T-helper 1 cell treated with Interleukin-12 subunit alpha and Interleukin-12 subunit beta and Interleukin-4 antibody, amounts not matched to agents 30 μg/mL and 1 μg/mL, for 36 hours (primary cell): ENCODE measurements at regions not wholly inside any gene's neighbourhood (a gene's known extent, or its start where the extent isn't known, plus 50 kb on each side); places are given as distances from the start of the nearest gene placed in this dataset.

Experiments used
- H3K27ac Mint-ChIP-seq: one replicate; pipeline ENCODE4 v1.8.0; 2021; ENCODE audit warnings: mild to moderate bottlenecking, mixed read lengths
- H3K27me3 Mint-ChIP-seq: one replicate; pipeline ENCODE4 v1.8.0; 2021; ENCODE audit warnings: low read depth, mixed read lengths
- H3K36me3 Mint-ChIP-seq: one replicate; pipeline ENCODE4 v1.8.0; 2021; ENCODE audit warnings: low read depth, mixed read lengths
- H3K4me1 Mint-ChIP-seq: one replicate; pipeline ENCODE4 v1.8.0; 2021; ENCODE audit warnings: low read depth, mixed read lengths
- H3K4me3 Mint-ChIP-seq: one replicate; pipeline ENCODE4 v1.8.0; 2021; ENCODE audit warnings: mild to moderate bottlenecking, moderate library complexity, mixed read lengths
- H3K9me3 Mint-ChIP-seq: one replicate; pipeline ENCODE4 v1.8.0; 2021; ENCODE audit warnings: mixed read lengths

GRCh38 chr18:78809845-78810244, 169.8 kb upstream of the SALL3 start:
- H3K4me3 Mint-ChIP-seq, result no peak overlapping the region
- no peaks in the 10 kb centered on the region for H3K27me3 Mint-ChIP-seq
- H3K4me1 Mint-ChIP-seq, result no peaks in the 10 kb centered on the region
- no peaks in the 10 kb centered on the region for H3K36me3 Mint-ChIP-seq
- H3K27ac Mint-ChIP-seq, result no peak overlapping the region
- H3K9me3 Mint-ChIP-seq, result peaks cover 8% of the 10 kb centered on the region

GRCh38 chr18:78810706-78811105, 168.9 kb upstream of the SALL3 start:
- H3K4me3 Mint-ChIP-seq, result no peak overlapping the region
- H3K9me3 Mint-ChIP-seq, result peaks cover 8% of the 10 kb centered on the region
- H3K36me3 Mint-ChIP-seq, result no peaks in the 10 kb centered on the region
- no peaks in the 10 kb centered on the region for H3K4me1 Mint-ChIP-seq
- no peaks in the 10 kb centered on the region for H3K27me3 Mint-ChIP-seq
- no peak overlapping the region for H3K27ac Mint-ChIP-seq

GRCh38 chr18:78812067-78812466, 167.6 kb upstream of the SALL3 start:
- H3K4me1 Mint-ChIP-seq, result no peaks in the 10 kb centered on the region
- H3K36me3 Mint-ChIP-seq, result no peaks in the 10 kb centered on the region
- H3K27ac Mint-ChIP-seq, result no peak overlapping the region
- H3K4me3 Mint-ChIP-seq, result no peak overlapping the region
- no peaks in the 10 kb centered on the region for H3K27me3 Mint-ChIP-seq
- H3K9me3 Mint-ChIP-seq, result peaks cover 8% of the 10 kb centered on the region

- Mint-ChIP-seq H3K4me3 (no peak overlapping the region), H3K27ac (no peak overlapping the region), H3K36me3 (no peaks in the 10 kb centered on the region), H3K27me3 (no peaks in the 10 kb centered on the region), H3K9me3 (peaks cover 8% of the 10 kb centered on the region), H3K4me1 (no peaks in the 10 kb centered on the region)
These were observed 166.5 kb upstream of the SALL3 start for GRCh38 chr18:78813156-78813555.

GRCh38 chr18:78813936-78814710, 165.5 kb upstream of the SALL3 start:
- H3K4me1 Mint-ChIP-seq, result no peaks in the 10 kb centered on the region
- no peaks in the 10 kb centered on the region for H3K27me3 Mint-ChIP-seq
- peaks cover 8% of the 10 kb centered on the region for H3K9me3 Mint-ChIP-seq
- no peaks in the 10 kb centered on the region for H3K36me3 Mint-ChIP-seq
- no peak overlapping the region for H3K27ac Mint-ChIP-seq
- no peak overlapping the region for H3K4me3 Mint-ChIP-seq

- no peaks in the 10 kb centered on the region for H3K27me3 Mint-ChIP-seq
- no peaks in the 10 kb centered on the region for H3K36me3 Mint-ChIP-seq
- no peak overlapping the region for H3K4me3 Mint-ChIP-seq
- peaks cover 4% of the 10 kb centered on the region for H3K9me3 Mint-ChIP-seq
- H3K4me1 Mint-ChIP-seq, result no peaks in the 10 kb centered on the region
- no peak overlapping the region for H3K27ac Mint-ChIP-seq
These were observed 164.9 kb upstream of the SALL3 start for GRCh38 chr18:78814766-78815165.

- Mint-ChIP-seq H3K36me3 (no peaks in the 10 kb centered on the region), H3K9me3 (no peaks in the 10 kb centered on the region), H3K27me3 (no peaks in the 10 kb centered on the region), H3K4me3 (no peak overlapping the region), H3K27ac (no peak overlapping the region), H3K4me1 (no peaks in the 10 kb centered on the region)
These were observed 163.5 kb upstream of the SALL3 start for GRCh38 chr18:78816114-78816513.

GRCh38 chr18:78816916-78817315, 162.7 kb upstream of the SALL3 start:
- Mint-ChIP-seq H3K27me3 (no peaks in the 10 kb centered on the region), H3K4me3 (no peak overlapping the region), H3K4me1 (no peaks in the 10 kb centered on the region), H3K27ac (no peak overlapping the region), H3K9me3 (no peaks in the 10 kb centered on the region), H3K36me3 (no peaks in the 10 kb centered on the region)

GRCh38 chr18:78818495-78818894, 161.1 kb upstream of the SALL3 start:
- H3K4me3 Mint-ChIP-seq, result no peak overlapping the region
- H3K36me3 Mint-ChIP-seq, result no peaks in the 10 kb centered on the region
- no peaks in the 10 kb centered on the region for H3K9me3 Mint-ChIP-seq
- H3K27ac Mint-ChIP-seq, result no peak overlapping the region
- no peaks in the 10 kb centered on the region for H3K27me3 Mint-ChIP-seq
- no peaks in the 10 kb centered on the region for H3K4me1 Mint-ChIP-seq

- H3K4me1 Mint-ChIP-seq, result no peaks in the 10 kb centered on the region
- no peaks in the 10 kb centered on the region for H3K36me3 Mint-ChIP-seq
- H3K27ac Mint-ChIP-seq, result no peak overlapping the region
- no peak overlapping the region for H3K4me3 Mint-ChIP-seq
- no peaks in the 10 kb centered on the region for H3K27me3 Mint-ChIP-seq
- no peaks in the 10 kb centered on the region for H3K9me3 Mint-ChIP-seq
These were observed 160.7 kb upstream of the SALL3 start for GRCh38 chr18:78818961-78819360.

GRCh38 chr18:78820161-78820834, 159.3 kb upstream of the SALL3 start:
- Mint-ChIP-seq H3K4me3 (no peak overlapping the region), H3K27me3 (no peaks in the 10 kb centered on the region), H3K4me1 (no peaks in the 10 kb centered on the region), H3K27ac (no peak overlapping the region), H3K9me3 (no peaks in the 10 kb centered on the region), H3K36me3 (no peaks in the 10 kb centered on the region)

- no peak overlapping the region for H3K27ac Mint-ChIP-seq
- H3K36me3 Mint-ChIP-seq, result no peaks in the 10 kb centered on the region
- H3K4me3 Mint-ChIP-seq, result no peak overlapping the region
- no peaks in the 10 kb centered on the region for H3K4me1 Mint-ChIP-seq
- H3K27me3 Mint-ChIP-seq, result no peaks in the 10 kb centered on the region
- no peaks in the 10 kb centered on the region for H3K9me3 Mint-ChIP-seq
These were observed 158.2 kb upstream of the SALL3 start for GRCh38 chr18:78821396-78821795.

GRCh38 chr18:78822171-78822948, 157.3 kb upstream of the SALL3 start:
- Mint-ChIP-seq H3K27me3 (no peaks in the 10 kb centered on the region), H3K4me1 (no peaks in the 10 kb centered on the region), H3K27ac (no peak overlapping the region), H3K9me3 (no peaks in the 10 kb centered on the region), H3K36me3 (no peaks in the 10 kb centered on the region), H3K4me3 (no peak overlapping the region)

- Mint-ChIP-seq H3K9me3 (no peaks in the 10 kb centered on the region), H3K27ac (no peak overlapping the region), H3K4me3 (no peak overlapping the region), H3K4me1 (no peaks in the 10 kb centered on the region), H3K36me3 (no peaks in the 10 kb centered on the region), H3K27me3 (no peaks in the 10 kb centered on the region)
These were observed 156.7 kb upstream of the SALL3 start for GRCh38 chr18:78822949-78823285.

GRCh38 chr18:78825168-78825567, 154.4 kb upstream of the SALL3 start:
- no peaks in the 10 kb centered on the region for H3K4me1 Mint-ChIP-seq
- H3K36me3 Mint-ChIP-seq, result no peaks in the 10 kb centered on the region
- no peak overlapping the region for H3K4me3 Mint-ChIP-seq
- no peaks in the 10 kb centered on the region for H3K9me3 Mint-ChIP-seq
- no peaks in the 10 kb centered on the region for H3K27me3 Mint-ChIP-seq
- H3K27ac Mint-ChIP-seq, result no peak overlapping the region
